ENCODE measurements at regions not wholly inside any gene's neighbourhood (a gene's known extent, or its start where the extent isn't known, plus 50 kb on each side); places are given as distances from the start of the nearest gene placed in this dataset.

- no peak for TF ChIP-seq EZH2 (IDR thresholded peaks at IDR 0.05; ENCODE audit: low read length)
- no peak for TF ChIP-seq CTCF (optimal IDR thresholded peaks at IDR 0.05 in 1 of 3, IDR thresholded peaks at IDR 0.05 in 1 of 3, conservative IDR thresholded peaks at IDR 0.05 in 1 of 3; ENCODE audit: extremely low read depth in 1 of 3, insufficient read depth in 2 of 3, low read length in 3 of 3)
Measured at GRCh38 chr6:156256161-156256560, 521.0 kb upstream of the ARID1B start.

Data from keratinocyte (primary cell).